H1 (cell line): ENCODE measurements at regions not wholly inside any gene's neighbourhood (a gene's known extent, or its start where the extent isn't known, plus 50 kb on each side); places are given as distances from the start of the nearest gene placed in this dataset.

Experiments
- CTCF ChIA-PET: fragments of 300-600 bp; sonication (Branson Sonifier 250); formaldehyde crosslinking; loops from one replicate; lab custom pipeline; 2021; ENCODE audit not compliant: partially characterized antibody; lab: Charles Lee
- POLR2A ChIA-PET: fragments of 300-600 bp; sonication (Branson Sonifier 250); formaldehyde crosslinking; loops from one replicate; lab custom pipeline; 2021; ENCODE audit warnings: inconsistent platforms; ENCODE audit not compliant: partially characterized antibody; lab: Charles Lee
- DNase-seq, 2 experiments: peaks; one replicate each; pipeline versions ENCODE4 v3.0.0 to v3.0.0-alpha.2; 2010 to 2022; ENCODE audit warnings: low spot score in 2 of 2, low read depth in 1 of 2, mixed read lengths in 1 of 2
- FAIRE-seq: peaks from 2 replicates; lab custom pipeline; 2011; peaks lifted over from hg19 to GRCh38; lab: Jason Lieb, UNC
- H2AFZ ChIP-seq: 2 replicates; pipeline ENCODE4 v1.8.1; 2012; ENCODE audit warnings: low read length, inconsistent platforms
- H2AK5ac ChIP-seq: 2 replicates; pipeline ENCODE4 v1.6.1; 2013; ENCODE audit warnings: low read depth, low read length
- H2BK120ac ChIP-seq: replicated peaks from 2 replicates; pipeline ENCODE3; 2013; ENCODE audit warnings: low read depth, low read length, inconsistent platforms
- H2BK12ac ChIP-seq: 2 replicates; pipeline ENCODE4 v1.6.1; 2013; ENCODE audit warnings: low read depth, low read length
- H2BK15ac ChIP-seq: 2 replicates; pipeline ENCODE4 v1.6.1; 2013; ENCODE audit warnings: low read length
- H2BK20ac ChIP-seq: 2 replicates; pipeline ENCODE4 v1.6.1; 2013; ENCODE audit warnings: low read length
- H2BK5ac ChIP-seq: 2 replicates; pipeline ENCODE4 v1.6.1; 2013; ENCODE audit warnings: low read depth, low read length
- H3K14ac ChIP-seq: 2 replicates; pipeline ENCODE4 v1.6.1; 2013; ENCODE audit warnings: inconsistent platforms; ENCODE audit not compliant: insufficient read length
- H3K18ac ChIP-seq: 2 replicates; pipeline ENCODE4 v1.6.1; 2013; ENCODE audit warnings: low read length; ENCODE audit errors: extremely low read depth
- H3K23ac ChIP-seq: 2 replicates; pipeline ENCODE4 v1.6.1; 2013; ENCODE audit warnings: inconsistent platforms; ENCODE audit not compliant: insufficient read length
- H3K23me2 ChIP-seq: 2 replicates; pipeline ENCODE4 v1.6.1; 2013; ENCODE audit warnings: low read depth, low read length
- H3K27ac ChIP-seq: 2 replicates; pipeline ENCODE4 v1.6.1; 2011; ENCODE audit warnings: low read depth, low read length, inconsistent platforms
- H3K27me3 ChIP-seq, 4 experiments: replicated peaks in 1 of 4; 1 replicate in 1 of 4; 2 replicates in 3 of 4; pipeline versions ENCODE4 v1.6.1 to v1.8.1; 2011 to 2013; ENCODE audit warnings: low read length in 3 of 4, mild to moderate bottlenecking in 3 of 4, inconsistent platforms in 2 of 4, mixed read lengths in 2 of 4, moderate library complexity in 1 of 4; ENCODE audit not compliant: control insufficient read depth in 3 of 4, insufficient read depth in 3 of 4; ENCODE audit errors: extremely low read depth in 1 of 4
- H3K36me3 ChIP-seq, 4 experiments: 2 replicates each; pipeline versions ENCODE4 v1.6.1 to v1.8.1; 2011 to 2013; ENCODE audit warnings: mild to moderate bottlenecking in 4 of 4, low read length in 3 of 4, moderate library complexity in 2 of 4, control low read depth in 1 of 4, inconsistent platforms in 1 of 4; ENCODE audit not compliant: insufficient read depth in 4 of 4, control insufficient read depth in 2 of 4
- H3K4ac ChIP-seq: replicated peaks from 2 replicates; pipeline ENCODE3; 2013; ENCODE audit warnings: low read length, low read depth, mixed read lengths, inconsistent platforms; ENCODE audit not compliant: insufficient read length
- H3K4me1 ChIP-seq, 4 experiments: replicated peaks in 1 of 4; 1 replicate in 1 of 4; 2 replicates in 3 of 4; pipeline versions ENCODE4 v1.6.1 to v1.8.1; 2011 to 2013; ENCODE audit warnings: low read length in 3 of 4, inconsistent platforms in 2 of 4, mixed read lengths in 1 of 4; ENCODE audit not compliant: insufficient read depth in 4 of 4, control insufficient read depth in 3 of 4
- H3K4me2 ChIP-seq, 2 experiments: 2 replicates each; pipeline versions ENCODE4 v1.6.1 to v1.8.1; 2011 to 2013; ENCODE audit warnings: low read depth in 2 of 2, low read length in 2 of 2, control low read depth in 1 of 2, inconsistent platforms in 1 of 2, mild to moderate bottlenecking in 1 of 2; ENCODE audit not compliant: insufficient read depth in 1 of 2
- H3K4me3 ChIP-seq, 4 experiments: fragments of 200-600, 300-600 bp in 1 of 4; sonication (generic), shearing (Covaris generic), sonication (Bioruptor Twin) in 1 of 4; 2 replicates each; pipeline versions ENCODE4 v1.5.1 to v1.8.1; 2011 to 2016; ENCODE audit warnings: low read length in 4 of 4, low read depth in 3 of 4, control low read depth in 2 of 4, inconsistent platforms in 2 of 4, mild to moderate bottlenecking in 2 of 4, mixed read lengths in 1 of 4, moderate library complexity in 1 of 4; ENCODE audit not compliant: insufficient read depth in 2 of 4; ENCODE audit errors: extremely low read depth in 1 of 4
- H3K56ac ChIP-seq: replicated peaks from 2 replicates; pipeline ENCODE3; 2013; ENCODE audit warnings: low read depth, mild to moderate bottlenecking, mixed read lengths, low read length, inconsistent platforms; ENCODE audit not compliant: insufficient read length
- H3K79me1 ChIP-seq: 2 replicates; pipeline ENCODE4 v1.6.1; 2013; ENCODE audit warnings: low read depth, low read length, control low read depth
- H3K79me2 ChIP-seq, 2 experiments: 2 replicates each; pipeline versions ENCODE4 v1.6.1 to v1.8.1; 2012 to 2013; ENCODE audit warnings: low read length in 2 of 2, mild to moderate bottlenecking in 2 of 2, inconsistent platforms in 1 of 2; ENCODE audit not compliant: insufficient read depth in 2 of 2, control insufficient read depth in 1 of 2
- H3K9ac ChIP-seq, 4 experiments: replicated peaks in 1 of 4; 1 replicate in 1 of 4; 2 replicates in 3 of 4; pipeline versions ENCODE4 v1.6.1 to v1.8.1; 2011 to 2013; ENCODE audit warnings: low read depth in 3 of 4, low read length in 3 of 4, control low read depth in 2 of 4, mild to moderate bottlenecking in 2 of 4, moderate library complexity in 2 of 4, inconsistent platforms in 1 of 4; ENCODE audit errors: extremely low read depth in 1 of 4
- H3K9me3 ChIP-seq, 2 experiments: 2 replicates each; pipeline versions ENCODE4 v1.6.1 to v1.8.1; 2012 to 2013; ENCODE audit warnings: mild to moderate bottlenecking in 2 of 2, moderate library complexity in 2 of 2, control low read depth in 1 of 2, inconsistent platforms in 1 of 2, low read depth in 1 of 2, low read length in 1 of 2, mixed read lengths in 1 of 2; ENCODE audit not compliant: insufficient read depth in 2 of 2
- H4K20me1 ChIP-seq, 2 experiments: replicated peaks in 1 of 2; 2 replicates each; pipeline versions ENCODE3 to v1.8.1; 2011 to 2013; ENCODE audit warnings: inconsistent platforms in 2 of 2, low read length in 2 of 2, mild to moderate bottlenecking in 1 of 2; ENCODE audit not compliant: insufficient read depth in 2 of 2, control insufficient read depth in 1 of 2
- H4K5ac ChIP-seq: 2 replicates; pipeline ENCODE4 v1.6.1; 2013; ENCODE audit warnings: low read length, low read depth, mixed read lengths, inconsistent platforms; ENCODE audit not compliant: insufficient read length
- H4K8ac ChIP-seq: 2 replicates; pipeline ENCODE4 v1.8.0; 2013; ENCODE audit warnings: mild to moderate bottlenecking, moderate library complexity, low read length, inconsistent platforms; ENCODE audit not compliant: insufficient read depth; ENCODE audit errors: extremely low read depth
- H4K91ac ChIP-seq: replicated peaks from 2 replicates; pipeline ENCODE3; 2013; ENCODE audit warnings: low read length, mixed read lengths, inconsistent platforms; ENCODE audit not compliant: insufficient read length
- CEBPB ChIP-seq: IDR thresholded peaks from 2 replicates; pipeline ENCODE4 v1.6.1; 2012; ENCODE audit warnings: low read depth, low read length
- EP300 ChIP-seq, 2 experiments: IDR thresholded peaks; 1 replicate in 1 of 2; 2 replicates in 1 of 2; pipeline ENCODE4 v1.6.1; 2011 to 2012; ENCODE audit warnings: low read depth in 2 of 2, low read length in 2 of 2, mild to moderate bottlenecking in 2 of 2, borderline replicate concordance in 1 of 2, inconsistent platforms in 1 of 2, moderate library complexity in 1 of 2
- GABPA ChIP-seq: IDR thresholded peaks from 2 replicates; pipeline ENCODE4 v1.6.1; 2011; ENCODE audit warnings: mild to moderate bottlenecking, low read length, moderate library complexity, borderline replicate concordance; ENCODE audit not compliant: insufficient read depth
- PHF8 ChIP-seq: fragments of 200-600 bp; sonication (generic); conservative IDR thresholded peaks from 2 replicates; pipeline ENCODE4 v1.7.1; 2012; ENCODE audit warnings: low read depth, mild to moderate bottlenecking, inconsistent platforms, low read length, moderate library complexity
- POLR2AphosphoS5 ChIP-seq: IDR thresholded peaks from 2 replicates; pipeline ENCODE4 v1.6.1; 2011; ENCODE audit warnings: low read depth, low read length
- RNF2 ChIP-seq: fragments of 200-900, 300-1000 bp; sonication (generic); IDR thresholded peaks from 2 replicates; pipeline ENCODE4 v1.7.1; 2016; ENCODE audit warnings: borderline replicate concordance, low read depth, mild to moderate bottlenecking, antibody characterized with exemption, low read length; ENCODE audit not compliant: poor library complexity, severe bottlenecking; ENCODE audit errors: missing control alignments
- SAP30 ChIP-seq: fragments of 300-600 bp; sonication (generic); IDR thresholded peaks from 2 replicates; pipeline ENCODE4 v1.7.1; 2012; ENCODE audit warnings: low read length, moderate library complexity, mild to moderate bottlenecking, inconsistent platforms; ENCODE audit not compliant: insufficient read depth, insufficient replicate concordance
- SIX5 ChIP-seq: IDR thresholded peaks from 2 replicates; pipeline ENCODE4 v1.6.1; 2011; ENCODE audit warnings: mild to moderate bottlenecking, low read depth, low read length
- SP2 ChIP-seq: IDR thresholded peaks from 2 replicates; pipeline ENCODE4 v1.6.1; 2012; ENCODE audit warnings: mild to moderate bottlenecking, low read length, inconsistent platforms
- TAF7 ChIP-seq: optimal IDR thresholded peaks from 2 replicates; pipeline ENCODE3; 2011; ENCODE audit warnings: low read depth, mild to moderate bottlenecking, inconsistent platforms, low read length, moderate library complexity, borderline replicate concordance
- WGBS, 2 experiments: shearing (Covaris generic) in 1 of 2; methylation state at CpG; one replicate each; pipeline versions ENCODE4 v1.1.6 to v1.1.7; 2013 to 2015; ENCODE audit warnings: low lambda C conversion rate in 2 of 2, mixed read lengths in 2 of 2, inconsistent platforms in 1 of 2, low coverage in 1 of 2, missing lambda C conversion rate in 1 of 2; ENCODE audit not compliant: insufficient replicate concordance in 2 of 2, insufficient coverage in 1 of 2, insufficient read length in 1 of 2; ENCODE audit errors: extremely low coverage in 1 of 2, missing lambda C conversion rate in 1 of 2; 5-methylcytosine and 5-hydroxymethylcytosine counted together
- TF ChIP-seq, protein P1 (sequence below): IDR thresholded peaks from 2 replicates; pipeline ENCODE4 v1.6.1; 2011; ENCODE audit warnings: low read length, improper control_type of control experiment

DNA sequence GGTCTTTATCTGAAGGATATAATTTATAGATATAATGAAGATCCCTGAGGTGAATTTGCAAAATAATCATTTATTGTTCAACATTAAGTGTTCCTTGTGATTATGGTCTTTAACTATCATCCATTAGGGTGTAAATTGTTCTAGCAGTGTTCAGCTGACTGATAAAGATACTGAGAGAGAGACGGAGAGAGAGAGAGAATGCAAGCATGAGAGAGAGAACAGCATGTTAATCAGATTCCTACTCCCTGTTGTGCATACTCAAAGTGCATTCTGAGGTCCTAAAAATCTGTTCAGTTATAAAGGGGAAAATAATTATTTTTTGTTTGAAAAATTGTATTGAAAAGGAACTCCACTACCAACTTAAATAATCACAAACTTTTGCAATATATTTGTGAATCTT lies 271.0 kb upstream of the CBLB start:
- ChIA-PET POLR2A (no interaction called here), CTCF (no interaction called here)
- H3K4me1 ChIP-seq = no peaks in the 10 kb centered on the region
- H3K9me3 ChIP-seq = peaks cover 0 to 5% of the 10 kb centered on the region in 2 experiments; a peak in 1 of 4 replicates
- H3K23ac ChIP-seq = no peak overlapping the region
- no peaks in the 10 kb centered on the region for H3K36me3 ChIP-seq
- 62% methylated on average over 1 of the region's 1 CpG; no CpG with 5 or more reads in 1 of the 2 experiments for WGBS, 2 experiments
- no peak overlapping the region for H3K56ac ChIP-seq
- no peak overlapping the region for H2BK120ac ChIP-seq
- no peak overlapping the region for H2AK5ac ChIP-seq
- H3K79me2 ChIP-seq = no peaks in the 10 kb centered on the region
- H2BK20ac ChIP-seq = no peak overlapping the region
- H3K4ac ChIP-seq = no peak overlapping the region
- H4K5ac ChIP-seq = no peak overlapping the region
- H3K18ac ChIP-seq = no peak overlapping the region
- no peaks in the 10 kb centered on the region for H3K27me3 ChIP-seq
- DNase-seq (no peak), FAIRE-seq (no peak)
- H3K23me2 ChIP-seq = no peaks in the 10 kb centered on the region
- no peak overlapping the region for H3K4me3 ChIP-seq
- H3K79me1 ChIP-seq = no peaks in the 10 kb centered on the region
- H4K8ac ChIP-seq = no peak overlapping the region
- no peak overlapping the region for H3K9ac ChIP-seq
- no peak overlapping the region for H2AFZ ChIP-seq
- no peak overlapping the region for H3K14ac ChIP-seq
- no peak overlapping the region for H2BK5ac ChIP-seq
- no peak overlapping the region for H3K27ac ChIP-seq
- H4K91ac ChIP-seq = no peak overlapping the region
- H2BK12ac ChIP-seq = no peak overlapping the region
- no peak overlapping the region for H3K4me2 ChIP-seq
- no peak overlapping the region for H2BK15ac ChIP-seq
- H4K20me1 ChIP-seq = no peaks in the 10 kb centered on the region
- TF ChIP-seq RNF2 = no peak
- TF ChIP-seq TAF7 = no peak
- TF ChIP-seq, protein P1, sequence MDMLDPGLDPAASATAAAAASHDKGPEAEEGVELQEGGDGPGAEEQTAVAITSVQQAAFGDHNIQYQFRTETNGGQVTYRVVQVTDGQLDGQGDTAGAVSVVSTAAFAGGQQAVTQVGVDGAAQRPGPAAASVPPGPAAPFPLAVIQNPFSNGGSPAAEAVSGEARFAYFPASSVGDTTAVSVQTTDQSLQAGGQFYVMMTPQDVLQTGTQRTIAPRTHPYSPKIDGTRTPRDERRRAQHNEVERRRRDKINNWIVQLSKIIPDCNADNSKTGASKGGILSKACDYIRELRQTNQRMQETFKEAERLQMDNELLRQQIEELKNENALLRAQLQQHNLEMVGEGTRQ = no peak
- no peak for TF ChIP-seq EP300 (IDR thresholded peaks at IDR 0.05; ENCODE audit: borderline replicate concordance in 1 of 2, low read depth in 2 of 2, low read length in 2 of 2)
- no peak for TF ChIP-seq SIX5
- TF ChIP-seq POLR2AphosphoS5 = no peak
- TF ChIP-seq PHF8 = no peak
- TF ChIP-seq GABPA = no peak
- TF ChIP-seq CEBPB = no peak
- TF ChIP-seq SP2 = no peak
- TF ChIP-seq SAP30 = no peak
